GM21737 (cell line): ENCODE measurements at regions not wholly inside any gene's neighbourhood (a gene's known extent, or its start where the extent isn't known, plus 50 kb on each side); places are given as distances from the start of the nearest gene placed in this dataset.
"Not testable (repeated sequence)": the region's sequence is repeated elsewhere in the genome, so short reads cannot be mapped to it uniquely, and the experiment has no call there.

Source experiments
- ATAC-seq: cut with Tn5 transposase; IDR thresholded peaks from one replicate; pipeline ENCODE4 v1.9.1; 2021; ENCODE audit warnings: mild to moderate bottlenecking, moderate library complexity; ENCODE audit not compliant: unreplicated experiment

DNA sequence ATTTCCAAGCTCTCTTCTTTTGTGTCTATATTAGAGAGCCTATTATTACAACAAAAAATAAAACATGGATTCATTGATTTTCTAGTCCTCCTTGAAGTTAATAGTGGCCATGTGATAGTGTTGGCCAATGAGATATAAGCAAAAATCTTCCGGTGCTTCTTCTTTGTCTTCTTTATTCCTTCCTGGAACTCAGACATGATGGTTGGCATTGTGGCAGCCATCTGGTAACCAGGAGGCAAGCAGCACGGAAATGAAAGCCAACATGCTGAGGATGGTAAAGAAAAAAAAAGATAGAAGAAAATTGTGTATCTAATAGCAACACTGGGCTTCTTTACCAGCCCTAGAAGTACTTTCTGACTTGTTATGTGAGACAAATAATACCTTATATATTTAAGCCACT is 50.8 kb upstream of the SEL1L start:
- no peak for ATAC-seq

DNA sequence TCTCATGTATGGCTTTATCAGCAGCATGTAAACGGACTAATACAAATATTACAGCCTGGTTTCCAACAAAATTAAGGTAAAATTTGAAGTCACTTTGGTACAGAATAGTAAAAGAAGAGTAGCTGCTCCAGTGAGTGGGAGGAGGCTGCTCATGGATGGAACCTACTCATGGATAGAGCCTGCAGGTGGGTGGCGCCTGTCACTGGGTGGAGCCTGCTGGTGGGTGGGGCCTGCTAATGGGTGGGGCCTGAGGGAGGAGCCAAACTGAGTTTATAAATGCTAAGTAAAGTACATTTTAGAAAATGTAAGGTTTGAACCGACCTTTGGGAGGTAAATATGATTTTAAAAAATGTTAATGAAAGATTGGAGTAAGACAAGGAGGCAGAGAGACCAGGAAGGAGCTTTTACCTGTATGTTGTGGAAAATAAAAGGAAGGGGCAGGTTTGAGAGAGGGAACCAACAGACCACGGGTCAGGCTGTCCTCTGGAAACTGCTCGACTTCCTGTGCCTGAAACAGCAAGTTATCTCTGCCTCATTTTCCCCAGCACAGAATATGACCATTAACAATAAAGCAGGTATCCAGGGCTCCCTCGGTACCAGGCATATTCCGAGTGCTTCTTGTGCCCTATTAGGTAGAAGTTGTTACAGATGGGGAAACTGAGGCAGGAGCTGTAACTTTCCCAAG is 55.9 kb upstream of the SEL1L start:
- no peak for ATAC-seq

DNA sequence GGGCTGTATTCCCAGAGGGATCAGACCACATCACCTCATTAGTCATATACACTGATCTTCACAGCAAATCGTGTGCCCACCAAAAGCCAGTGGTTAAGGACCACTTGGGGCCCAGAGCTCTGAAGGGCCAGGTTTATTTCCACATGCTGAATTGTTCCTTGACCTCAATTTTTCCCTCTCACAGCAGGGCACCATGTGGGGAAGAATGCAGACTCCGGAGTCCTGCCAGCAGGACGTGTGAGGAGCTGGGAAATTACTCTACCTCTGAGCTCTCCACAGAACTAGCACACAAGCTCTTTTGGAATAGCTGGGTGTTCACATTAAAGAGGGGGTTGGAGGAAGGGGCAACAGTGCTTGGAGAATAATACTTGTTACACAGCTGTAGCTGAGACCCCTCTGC is 57.6 kb upstream of the SEL1L start:
- ATAC-seq = no peak

DNA sequence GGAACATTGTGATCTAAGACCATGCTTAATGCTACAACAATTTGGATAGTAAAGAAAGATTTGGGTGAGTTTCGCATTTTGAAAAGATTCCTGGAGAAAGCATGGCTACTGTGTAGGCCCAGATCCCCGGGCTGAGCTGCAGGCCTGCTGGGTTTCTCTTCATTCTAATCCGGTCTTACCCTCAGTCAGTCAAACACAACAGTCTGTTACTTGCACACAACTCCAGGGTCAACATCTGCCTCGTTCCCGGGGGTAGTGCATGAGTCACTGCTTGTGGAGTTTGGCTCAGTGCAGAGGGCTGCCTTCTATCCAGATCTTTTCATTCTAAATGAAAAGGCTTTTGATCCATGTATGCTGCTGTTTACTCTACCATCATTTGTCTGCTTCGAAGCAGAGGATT is 60.4 kb upstream of the SEL1L start:
- ATAC-seq = no peak

DNA sequence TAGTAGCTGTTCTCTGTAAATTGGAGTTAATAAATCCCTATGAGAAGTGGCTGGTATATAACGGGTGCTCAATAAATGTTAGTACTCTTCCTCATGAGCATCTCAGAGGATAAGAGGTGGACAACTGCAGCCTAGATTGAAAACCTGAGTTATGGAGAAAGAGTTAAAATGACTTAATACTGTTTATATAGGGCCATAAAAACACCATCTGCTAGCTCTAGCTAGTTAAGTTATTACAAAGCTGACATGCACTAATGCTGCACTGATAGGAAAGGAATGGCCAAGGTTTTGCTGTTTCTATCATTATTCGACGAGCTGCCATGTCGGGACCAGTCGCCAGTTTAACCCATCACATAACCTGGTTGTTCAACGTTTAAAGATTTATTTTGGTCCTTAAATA is 72.0 kb upstream of the SEL1L start:
- ATAC-seq = no peak

DNA sequence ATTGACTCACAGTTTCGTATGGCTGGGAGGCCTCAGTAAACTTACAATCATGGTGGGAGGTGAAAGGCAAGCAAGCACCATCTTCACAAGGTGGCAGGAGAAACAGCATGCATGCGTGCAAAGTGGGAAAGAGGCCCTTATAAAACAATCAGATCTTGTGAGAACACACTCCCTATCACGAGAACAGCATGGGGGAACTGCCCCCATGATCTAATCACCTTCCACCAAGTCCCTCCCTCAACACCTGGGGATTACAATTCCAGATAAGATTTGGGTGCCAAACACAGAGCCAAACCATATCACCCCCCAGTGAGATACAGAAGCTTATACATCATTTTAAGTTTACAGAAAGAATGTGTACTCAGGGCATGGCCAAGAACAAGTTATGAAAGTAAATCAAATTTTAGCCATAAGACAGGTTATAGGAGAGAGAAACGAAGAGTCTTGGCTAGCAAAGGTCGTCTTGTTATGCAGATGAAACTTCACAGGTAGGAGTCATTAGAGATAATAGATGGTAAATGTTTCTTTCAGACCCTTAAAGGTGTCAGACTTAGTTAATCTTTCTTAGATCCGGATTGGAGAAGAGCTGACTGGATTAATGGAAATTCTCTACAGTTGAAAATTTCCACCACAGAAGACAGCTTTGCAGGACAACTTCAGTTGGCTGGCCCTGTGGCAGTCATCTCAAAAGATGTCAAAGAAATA is 79.8 kb upstream of the SEL1L start:
- ATAC-seq = no peak

DNA sequence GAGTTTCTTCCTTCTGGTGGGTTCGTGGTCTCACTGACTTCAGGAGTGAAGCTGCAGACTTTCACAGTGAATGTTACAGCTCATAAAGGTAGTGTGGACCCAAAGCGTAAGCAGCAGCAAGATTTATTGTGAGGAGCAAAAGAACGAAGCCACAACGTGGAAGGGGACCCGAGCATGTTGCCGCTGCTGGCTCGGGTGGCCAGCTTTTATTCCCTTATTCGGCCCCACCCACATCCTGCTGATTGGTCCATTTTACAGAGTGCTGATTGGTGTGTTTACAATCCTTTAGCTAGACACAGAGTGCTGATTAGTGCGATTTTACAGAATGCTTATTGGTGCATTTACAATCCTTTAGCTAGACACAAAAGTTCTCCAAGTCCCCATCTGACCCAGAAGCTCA is 80.6 kb upstream of the SEL1L start:
- not testable (repeated sequence) for ATAC-seq

DNA sequence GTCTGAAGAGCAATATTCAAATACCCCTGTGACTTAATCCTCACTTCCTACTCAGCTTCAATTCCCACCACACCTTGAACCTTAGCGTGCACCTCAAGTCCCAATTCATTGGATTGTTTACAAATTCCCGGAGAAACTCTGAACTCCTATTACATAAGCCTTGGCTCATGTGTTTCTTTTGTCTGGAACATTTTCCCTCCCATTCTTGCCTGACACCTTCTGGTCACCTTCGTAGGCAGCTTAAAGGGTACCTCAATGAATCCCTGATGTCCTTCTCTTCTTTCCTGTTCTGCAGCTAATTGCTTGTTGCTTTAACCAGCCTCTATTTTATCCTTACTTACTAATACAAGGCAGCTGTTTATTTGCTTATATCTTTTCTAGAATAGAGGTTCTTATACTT is 85.0 kb upstream of the SEL1L start:
- ATAC-seq = no peak

DNA sequence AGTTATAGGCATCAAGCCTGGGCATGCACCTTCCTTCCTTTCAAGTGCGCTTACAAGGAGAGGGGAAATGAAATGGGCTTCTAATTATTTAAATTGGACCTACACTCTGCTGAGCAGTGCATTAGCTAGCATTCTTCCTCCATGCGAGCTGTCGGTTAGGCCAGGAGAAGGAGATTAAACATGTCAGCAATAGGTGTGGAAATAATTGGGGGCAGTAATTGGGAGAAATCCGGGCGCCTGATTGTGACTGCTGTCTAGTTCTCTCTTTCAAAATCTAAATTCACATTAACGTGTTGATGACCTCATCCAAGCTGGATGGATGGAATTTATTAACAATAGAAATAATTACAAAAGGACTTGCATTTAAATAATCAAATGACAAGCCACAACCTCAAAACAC is 86.2 kb upstream of the SEL1L start:
- ATAC-seq = no peak

DNA sequence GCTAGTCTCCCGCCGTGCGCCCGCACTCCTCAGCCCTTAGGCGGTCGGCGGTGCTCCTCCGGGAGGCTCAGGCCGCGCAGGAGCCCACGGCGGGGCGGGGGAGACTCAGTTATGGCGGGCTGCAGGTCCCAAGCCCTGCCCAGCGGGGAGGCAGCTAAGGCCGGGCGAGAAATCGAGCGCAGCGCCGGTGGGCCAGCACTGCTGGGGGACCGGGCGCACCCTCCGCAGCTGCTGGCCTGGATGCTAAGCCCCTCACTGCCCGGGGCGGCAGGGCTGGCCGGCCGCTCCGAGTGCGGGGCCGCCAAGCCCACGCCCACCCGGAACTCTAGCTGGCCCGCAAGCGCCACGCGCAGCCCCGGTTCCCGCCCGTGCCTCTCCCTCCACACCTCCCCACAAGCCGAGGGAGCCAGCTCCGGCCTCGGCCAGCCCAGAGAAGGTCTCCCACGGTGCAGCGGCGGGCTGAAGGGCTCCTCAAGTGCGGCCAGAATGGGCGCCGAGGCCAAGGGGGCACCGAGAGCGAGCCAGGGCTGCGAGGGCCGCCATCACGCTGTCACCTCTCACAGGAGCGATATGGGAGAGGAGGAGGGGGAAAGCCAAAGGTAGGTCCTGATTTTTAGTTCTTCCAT is 90.2 kb upstream of the SEL1L start:
- not testable (repeated sequence) for ATAC-seq

DNA sequence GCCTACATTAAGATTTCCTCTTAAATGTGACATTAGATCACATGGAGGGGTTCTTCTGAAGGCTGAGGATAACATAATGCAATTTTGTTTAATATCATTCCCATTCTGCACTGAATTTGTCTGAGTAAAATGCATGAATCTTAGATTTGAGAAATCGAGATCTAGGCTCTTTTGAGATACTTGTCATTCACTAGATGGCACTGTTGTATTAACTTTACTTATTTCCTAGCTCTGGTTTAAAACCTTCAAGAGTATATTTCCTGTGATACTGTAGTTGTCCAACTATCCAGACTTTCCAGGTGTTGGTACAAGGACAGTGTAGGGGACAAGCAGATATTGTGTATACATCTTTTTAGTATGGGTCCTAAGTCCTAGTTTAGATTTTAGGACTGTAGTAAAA is 91.7 kb upstream of the SEL1L start:
- no peak for ATAC-seq

DNA sequence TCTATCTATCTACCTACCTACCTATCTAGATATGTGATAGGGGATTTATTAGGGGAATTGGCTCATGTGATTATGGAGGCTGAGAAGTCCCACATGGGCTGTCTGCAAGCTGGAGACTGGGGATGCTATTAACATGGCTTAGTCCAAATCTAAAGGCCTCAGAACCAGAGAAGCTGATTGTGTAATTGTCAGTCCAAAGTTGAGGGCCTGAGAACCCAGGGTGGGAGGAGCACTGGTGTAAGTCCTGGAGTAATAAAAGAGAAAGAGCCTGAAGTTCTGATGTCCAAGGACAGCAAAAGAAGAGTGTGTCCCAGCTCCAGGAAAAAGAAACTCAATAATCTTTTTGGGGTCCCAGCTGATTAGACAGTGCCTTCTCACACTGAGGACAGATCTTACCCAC is 98.5 kb upstream of the SEL1L start:
- no peak for ATAC-seq

DNA sequence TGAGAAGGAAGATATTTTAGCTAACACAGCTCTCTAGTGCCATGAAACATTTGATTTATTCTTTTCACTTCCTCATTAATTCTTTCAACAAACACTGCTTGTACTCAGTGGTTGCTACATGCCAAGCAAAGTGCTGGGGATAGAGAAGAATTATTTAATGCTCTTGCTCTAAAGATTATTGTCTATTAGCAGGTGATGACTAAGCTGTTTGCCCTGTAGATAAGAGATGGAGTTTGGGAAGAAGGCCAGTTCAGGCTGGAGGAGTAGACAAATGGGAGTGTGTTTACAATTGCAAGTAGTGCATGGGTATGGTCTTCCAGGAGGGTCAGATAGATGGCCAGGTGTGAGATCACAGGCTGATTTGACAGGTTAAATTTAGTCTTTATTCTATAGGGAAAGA is 99.8 kb upstream of the SEL1L start:
- no peak for ATAC-seq

DNA sequence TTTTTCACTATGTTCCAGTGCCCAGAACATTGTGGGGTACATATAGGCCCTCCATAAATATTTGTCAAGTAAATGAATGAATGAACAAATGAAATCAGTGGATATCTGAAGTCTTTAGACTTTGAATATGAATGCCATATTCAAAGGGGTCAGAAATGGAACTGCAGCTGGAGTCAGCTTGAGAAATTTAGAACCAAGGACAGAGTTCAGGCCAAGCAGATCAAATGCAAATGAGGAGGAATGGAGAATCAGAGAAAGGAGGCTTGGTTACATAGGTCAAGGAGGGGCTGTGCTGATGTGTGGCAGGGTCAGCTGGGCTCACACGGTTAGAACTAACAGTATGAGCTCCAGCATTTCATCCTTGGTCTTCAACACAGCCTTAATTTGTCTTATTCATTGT is 104.0 kb upstream of the SEL1L start:
- no peak for ATAC-seq

DNA sequence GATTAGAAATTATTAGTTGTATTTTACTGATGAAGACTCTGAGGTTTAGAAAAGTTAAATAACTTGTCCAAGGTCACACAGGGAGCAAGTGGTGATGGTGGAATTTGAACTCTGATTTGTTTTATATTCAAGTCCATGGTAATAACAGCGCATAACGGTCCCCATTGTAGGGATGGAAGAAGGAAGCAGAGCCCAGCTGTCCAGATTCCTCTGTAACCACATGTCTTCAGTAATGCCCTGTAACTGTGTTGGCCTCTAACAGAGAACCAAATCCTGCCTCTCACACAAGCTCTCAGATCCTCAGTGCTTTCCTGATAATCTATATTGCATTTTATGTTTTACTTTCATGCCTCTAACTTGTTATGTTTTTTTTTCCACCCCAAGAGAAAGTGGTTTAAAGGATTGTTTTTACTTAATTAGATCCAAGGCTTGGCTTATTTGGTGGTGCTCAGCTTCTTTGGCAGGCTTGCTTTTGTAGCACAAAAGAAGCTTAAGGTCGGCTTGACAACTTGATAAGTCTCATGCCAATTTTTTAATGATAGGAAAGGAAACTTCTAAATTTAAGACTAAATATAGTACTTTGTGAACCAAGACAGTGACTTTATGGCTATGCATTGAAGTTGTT is 105.1 kb upstream of the SEL1L start:
- no peak for ATAC-seq

DNA sequence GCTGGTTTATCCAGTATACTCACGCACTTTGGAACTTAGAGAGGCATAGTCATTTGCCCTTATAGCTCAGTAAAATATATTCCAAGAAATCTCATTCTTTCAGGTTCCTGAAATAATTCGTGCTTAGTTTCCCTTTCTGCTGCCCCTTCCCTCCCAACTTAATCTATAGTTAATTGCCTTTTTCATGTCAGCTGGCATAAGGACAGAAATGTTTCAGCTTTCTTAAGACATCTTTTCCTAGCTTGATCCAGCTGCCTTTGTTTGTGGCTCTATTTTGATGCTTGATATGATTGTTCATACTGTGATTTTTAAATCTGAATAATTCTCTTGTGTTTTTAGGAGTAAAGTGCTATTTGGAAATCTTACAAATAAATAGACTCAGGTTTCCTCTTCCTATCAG is 120.0 kb upstream of the SEL1L start:
- ATAC-seq = no peak

DNA sequence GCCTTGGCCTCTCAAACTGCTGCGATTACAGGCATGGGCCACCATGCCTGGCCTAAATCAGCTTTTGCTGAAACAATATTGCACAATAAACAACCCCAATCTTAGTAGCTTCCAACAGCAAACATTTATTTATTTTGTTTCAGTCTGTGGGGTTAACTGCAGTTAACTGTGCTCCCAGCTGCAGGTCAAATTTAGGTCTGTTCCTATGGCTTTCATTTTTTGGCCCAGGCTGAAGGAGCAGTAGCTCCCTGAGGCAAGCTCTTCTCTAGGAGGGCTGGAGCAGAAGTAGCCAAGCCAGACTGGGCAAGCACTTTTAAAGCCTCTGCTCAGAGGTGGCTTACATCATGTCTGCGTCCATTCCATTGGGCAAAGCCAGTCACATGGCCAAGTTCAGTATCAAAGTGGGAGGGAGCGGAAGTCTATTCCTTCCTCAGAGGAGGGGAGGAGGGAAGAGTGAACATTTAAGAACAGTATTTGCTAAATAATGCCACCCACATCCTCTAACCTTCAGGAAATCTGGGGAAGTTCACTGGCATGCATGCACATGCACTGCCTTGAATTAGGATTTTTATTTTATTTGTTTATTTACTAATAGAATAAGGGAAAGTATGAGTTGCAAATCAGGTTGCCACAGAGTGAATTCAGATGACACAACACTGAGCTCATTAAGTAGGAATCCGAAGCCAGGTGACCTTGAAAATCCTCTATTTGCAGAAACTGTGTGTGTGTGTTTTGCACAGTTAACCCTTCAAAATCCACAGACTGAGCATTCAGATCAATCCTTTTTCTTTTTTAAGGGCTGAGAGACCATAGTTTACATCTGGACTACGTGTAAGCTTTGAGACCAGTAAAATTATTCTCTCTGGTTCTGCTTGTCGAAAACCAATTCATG is 122.0 kb upstream of the SEL1L start:
- ATAC-seq = no peak

DNA sequence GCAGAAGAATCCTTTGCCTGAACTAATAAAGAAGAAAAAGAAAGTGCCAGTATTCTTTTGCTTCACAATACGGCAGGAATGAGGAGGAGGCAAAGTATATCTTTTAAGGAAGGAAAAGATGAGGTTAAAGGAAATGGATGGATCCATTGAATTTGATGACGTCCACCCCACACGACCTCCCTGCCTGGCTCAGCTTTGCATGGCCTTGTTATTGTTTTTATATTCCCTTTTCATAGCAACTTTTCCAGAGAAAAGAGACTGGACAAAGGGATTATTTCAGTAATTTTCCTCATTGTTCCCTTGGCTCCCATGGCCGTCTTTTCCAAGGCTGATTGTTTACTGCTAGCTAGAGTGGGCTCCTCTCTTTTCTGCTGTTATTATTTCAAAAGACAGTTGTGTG is 123.2 kb upstream of the SEL1L start:
- no peak for ATAC-seq

DNA sequence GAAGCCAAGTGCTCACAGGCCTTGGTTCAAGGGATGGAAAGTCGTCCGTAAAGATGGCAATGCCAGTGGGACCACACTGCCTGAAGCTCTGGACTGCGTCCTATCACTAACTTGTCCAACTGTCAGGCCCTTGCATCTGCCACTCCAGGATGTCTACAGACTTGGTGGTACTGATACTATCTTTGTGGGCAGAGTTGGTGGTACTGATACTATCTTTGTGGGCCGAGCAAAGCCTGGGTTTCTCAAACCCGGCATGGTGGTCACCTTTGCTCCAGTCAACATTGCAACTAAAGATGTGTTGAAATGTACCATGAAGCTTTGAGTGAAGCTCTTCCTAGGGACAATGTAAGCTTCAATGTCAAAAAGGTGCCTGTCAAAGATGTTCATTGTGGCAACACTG is 128.4 kb upstream of the SEL1L start:
- no peak for ATAC-seq

DNA sequence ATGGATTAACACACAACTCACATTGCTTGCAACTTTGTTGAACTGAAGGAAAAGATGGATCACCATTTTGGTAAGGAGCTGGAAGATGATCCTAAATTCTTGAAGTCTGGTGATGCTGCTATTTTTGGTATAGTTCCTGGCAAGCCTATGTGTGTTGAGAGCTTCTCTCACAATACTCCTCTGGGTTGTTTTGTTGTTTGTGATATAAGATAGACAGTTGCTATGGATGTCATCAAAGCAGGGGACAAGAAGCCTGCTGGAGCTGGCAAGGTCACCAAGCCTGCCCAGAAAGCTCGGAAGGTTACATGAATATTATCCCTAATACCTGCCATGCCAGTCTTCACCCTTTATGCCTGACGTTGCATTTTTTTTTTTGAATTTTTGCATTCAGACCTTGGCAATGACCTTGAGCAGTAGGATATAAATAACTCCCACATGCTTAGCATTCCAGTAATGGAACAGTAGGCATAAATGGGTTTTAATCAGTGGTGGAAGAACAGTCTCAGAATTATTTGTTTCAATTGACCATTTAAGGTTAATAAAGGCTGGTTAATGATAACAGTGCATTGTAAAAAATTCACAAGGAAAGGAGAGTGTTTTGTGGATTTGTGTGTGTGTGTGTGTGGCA is 129.0 kb upstream of the SEL1L start:
- no peak for ATAC-seq
